ENCODE measurements at regions not wholly inside any gene's neighbourhood (a gene's known extent, or its start where the extent isn't known, plus 50 kb on each side); places are given as distances from the start of the nearest gene placed in this dataset.

- Histone ChIP-seq H3K4me3 (replicated peaks in 1 of 3; ENCODE audit: insufficient read depth in 1 of 3, low read depth in 1 of 3, low read length in 3 of 3) (no peak overlapping the region), H3K79me2 (ENCODE audit: control insufficient read depth, insufficient read depth, low read length) (no peaks in the 10 kb centered on the region), H2AFZ (ENCODE audit: low read depth, low read length) (no peak overlapping the region), H3K4me1 (ENCODE audit: control insufficient read depth, extremely low read depth, insufficient read depth, low read length) (peaks cover 11% of the 10 kb centered on the region), H3K27ac (ENCODE audit: insufficient read depth, low read depth, low read length) (no peak overlapping the region), H3K4me2 (ENCODE audit: insufficient read depth, low read length) (no peak overlapping the region), H4K20me1 (replicated peaks; ENCODE audit: control insufficient read depth, extremely low read depth, insufficient read depth, low read length) (no peaks in the 10 kb centered on the region), H3K9me3 (replicated peaks; ENCODE audit: control insufficient read depth, insufficient read depth, low read length) (no peaks in the 10 kb centered on the region), H3K9me1 (replicated peaks; ENCODE audit: control insufficient read depth, extremely low read depth, insufficient read depth, low read length) (no peaks in the 10 kb centered on the region), H3K36me3 (ENCODE audit: control insufficient read depth in 2 of 2, extremely low read depth in 1 of 2, insufficient read depth in 2 of 2, low read length in 2 of 2) (no peaks in the 10 kb centered on the region), H3K27me3 (ENCODE audit: control insufficient read depth in 2 of 2, insufficient read depth in 2 of 2, low read length in 2 of 2) (no peaks in the 10 kb centered on the region), H3K9ac (replicated peaks; ENCODE audit: extremely low read depth, insufficient read depth, low read length) (no peak overlapping the region)
- no peak for FAIRE-seq
- TF ChIP-seq POLR2AphosphoS5 (IDR thresholded peaks at IDR 0.05; ENCODE audit: insufficient read depth, low read depth, low read length) (no peak), MYC (IDR thresholded peaks at IDR 0.05; ENCODE audit: low read depth, low read length) (no peak), MAX (IDR thresholded peaks at IDR 0.05; ENCODE audit: insufficient read depth, insufficient read length) (no peak), GATA2 (IDR thresholded peaks at IDR 0.05; ENCODE audit: insufficient read depth, insufficient read length, low read depth, low read length) (no peak), JUN (IDR thresholded peaks at IDR 0.05; ENCODE audit: borderline replicate concordance, insufficient read depth, insufficient read length, low read depth) (no peak), POLR2A (IDR thresholded peaks at IDR 0.05; ENCODE audit: low read depth, low read length) (no peak), FOS (IDR thresholded peaks at IDR 0.05; ENCODE audit: borderline replicate concordance, insufficient read depth, low read length) (no peak), EZH2 (IDR thresholded peaks at IDR 0.05; ENCODE audit: borderline replicate concordance, low read depth, low read length, severe bottlenecking) (no peak)
- TF ChIP-seq, protein P1, sequence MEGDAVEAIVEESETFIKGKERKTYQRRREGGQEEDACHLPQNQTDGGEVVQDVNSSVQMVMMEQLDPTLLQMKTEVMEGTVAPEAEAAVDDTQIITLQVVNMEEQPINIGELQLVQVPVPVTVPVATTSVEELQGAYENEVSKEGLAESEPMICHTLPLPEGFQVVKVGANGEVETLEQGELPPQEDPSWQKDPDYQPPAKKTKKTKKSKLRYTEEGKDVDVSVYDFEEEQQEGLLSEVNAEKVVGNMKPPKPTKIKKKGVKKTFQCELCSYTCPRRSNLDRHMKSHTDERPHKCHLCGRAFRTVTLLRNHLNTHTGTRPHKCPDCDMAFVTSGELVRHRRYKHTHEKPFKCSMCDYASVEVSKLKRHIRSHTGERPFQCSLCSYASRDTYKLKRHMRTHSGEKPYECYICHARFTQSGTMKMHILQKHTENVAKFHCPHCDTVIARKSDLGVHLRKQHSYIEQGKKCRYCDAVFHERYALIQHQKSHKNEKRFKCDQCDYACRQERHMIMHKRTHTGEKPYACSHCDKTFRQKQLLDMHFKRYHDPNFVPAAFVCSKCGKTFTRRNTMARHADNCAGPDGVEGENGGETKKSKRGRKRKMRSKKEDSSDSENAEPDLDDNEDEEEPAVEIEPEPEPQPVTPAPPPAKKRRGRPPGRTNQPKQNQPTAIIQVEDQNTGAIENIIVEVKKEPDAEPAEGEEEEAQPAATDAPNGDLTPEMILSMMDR (IDR thresholded peaks at IDR 0.05; ENCODE audit: extremely low read depth in 1 of 2, insufficient read depth in 1 of 2, low read depth in 1 of 2, low read length in 2 of 2): no peak
- dilution Hi-C loops (cut with MboI; ENCODE audit: extremely low pct_ligation_motif_present, low sequenced_read_pairs): no loop called here
- CTCF ChIA-PET: no interaction called here
- DNase-seq (ENCODE audit: low read depth, low spot score): no peak
- intact Hi-C loops (cut with micrococcal nuclease): no loop called here
- POLR2A ChIA-PET: no interaction called here
- BruUV-seq (replicated peaks): no TSS peak
Observed at GRCh38 chr7:115117748-115118147, 195.9 kb downstream of the MDFIC start.

Data from endothelial cell of umbilical vein (primary cell).